IPS DF 6.9 (cell line): ENCODE measurements at regions not wholly inside any gene's neighbourhood (a gene's known extent, or its start where the extent isn't known, plus 50 kb on each side); places are given as distances from the start of the nearest gene placed in this dataset.

Source experiments
- DNase-seq: peaks from one replicate; pipeline ENCODE4 v3.0.0-alpha.2; 2013; ENCODE audit warnings: low read depth, low spot score
- H3K27ac ChIP-seq: one replicate; pipeline ENCODE4 v1.5.1; 2013; ENCODE audit warnings: low read length, control low read depth
- H3K27me3 ChIP-seq: 2 replicates; pipeline ENCODE4 v1.6.1; 2013; ENCODE audit warnings: mild to moderate bottlenecking, low read length; ENCODE audit not compliant: control insufficient read depth, insufficient read depth
- H3K36me3 ChIP-seq: 2 replicates; pipeline ENCODE4 v1.6.1; 2013; ENCODE audit warnings: low read length; ENCODE audit not compliant: control insufficient read depth, insufficient read depth
- H3K4me1 ChIP-seq: 2 replicates; pipeline ENCODE4 v1.6.1; 2013; ENCODE audit warnings: low read length; ENCODE audit not compliant: control insufficient read depth, insufficient read depth
- H3K4me3 ChIP-seq: 2 replicates; pipeline ENCODE4 v1.5.1; 2013; ENCODE audit warnings: mild to moderate bottlenecking, low read length
- H3K9me3 ChIP-seq: 2 replicates; pipeline ENCODE4 v1.6.1; 2013; ENCODE audit warnings: low read length, inconsistent platforms; ENCODE audit not compliant: control insufficient read depth, insufficient read depth
- WGBS: extraction: QIAGEN DNeasy Blood & Tissue Kit; methylation state at CpG from one replicate; pipeline ENCODE4 v1.1.7; 2013; ENCODE audit warnings: mixed read lengths, missing lambda C conversion rate; ENCODE audit not compliant: insufficient read length, insufficient coverage; 5-methylcytosine and 5-hydroxymethylcytosine counted together

- Histone ChIP-seq H3K27me3 (no peaks in the 10 kb centered on the region), H3K4me1 (no peaks in the 10 kb centered on the region), H3K27ac (no peak overlapping the region), H3K36me3 (no peaks in the 10 kb centered on the region), H3K9me3 (no peaks in the 10 kb centered on the region), H3K4me3 (no peak overlapping the region)
- no CpG with 5 or more reads among the region's 3 CpGs for WGBS
- DNase-seq: no peak
Observed at GRCh38 chr4:62927574-62927973, 1481.7 kb downstream of the TECRL start.

- no peak for DNase-seq
- Histone ChIP-seq H3K4me3 (no peak overlapping the region), H3K9me3 (no peaks in the 10 kb centered on the region), H3K27ac (no peak overlapping the region), H3K4me1 (no peaks in the 10 kb centered on the region), H3K27me3 (no peaks in the 10 kb centered on the region), H3K36me3 (no peaks in the 10 kb centered on the region)
- no CpG with 5 or more reads among the region's 4 CpGs for WGBS
Observed at GRCh38 chr4:62923783-62924182, 1485.5 kb downstream of the TECRL start.

- H3K27me3 ChIP-seq: no peaks in the 10 kb centered on the region
- no peak for DNase-seq
- no peak overlapping the region for H3K4me3 ChIP-seq
- no peak overlapping the region for H3K27ac ChIP-seq
- no peaks in the 10 kb centered on the region for H3K4me1 ChIP-seq
- no peaks in the 10 kb centered on the region for H3K9me3 ChIP-seq
- WGBS: no CpG with 5 or more reads among the region's 2 CpGs
- H3K36me3 ChIP-seq: no peaks in the 10 kb centered on the region
Observed at GRCh38 chr4:62917649-62918048, 1491.6 kb downstream of the TECRL start.

- H3K4me3 ChIP-seq: no peak overlapping the region
- no peak overlapping the region for H3K27ac ChIP-seq
- H3K4me1 ChIP-seq: no peaks in the 10 kb centered on the region
- no CpG with 5 or more reads among the region's 4 CpGs for WGBS
- H3K36me3 ChIP-seq: no peaks in the 10 kb centered on the region
- no peaks in the 10 kb centered on the region for H3K27me3 ChIP-seq
- no peaks in the 10 kb centered on the region for H3K9me3 ChIP-seq
- DNase-seq: no peak
Observed at GRCh38 chr4:62914758-62915157, 1494.5 kb downstream of the TECRL start.

GRCh38 chr4:62913065-62913464 is 1496.2 kb downstream of the TECRL start:
- H3K4me1 ChIP-seq: no peaks in the 10 kb centered on the region
- H3K36me3 ChIP-seq: no peaks in the 10 kb centered on the region
- no peak overlapping the region for H3K27ac ChIP-seq
- no peaks in the 10 kb centered on the region for H3K9me3 ChIP-seq
- no peak for DNase-seq
- H3K4me3 ChIP-seq: no peak overlapping the region
- no CpG with 5 or more reads among the region's 1 CpG for WGBS
- H3K27me3 ChIP-seq: no peaks in the 10 kb centered on the region

- Histone ChIP-seq H3K27ac (no peak overlapping the region), H3K36me3 (no peaks in the 10 kb centered on the region), H3K27me3 (no peaks in the 10 kb centered on the region), H3K9me3 (no peaks in the 10 kb centered on the region), H3K4me3 (no peak overlapping the region), H3K4me1 (no peaks in the 10 kb centered on the region)
- DNase-seq: no peak
- no CpG with 5 or more reads among the region's 1 CpG for WGBS
Observed at GRCh38 chr4:62912531-62912930, 1496.7 kb downstream of the TECRL start.

GRCh38 chr4:62909238-62909637 is 1500.0 kb downstream of the TECRL start:
- no CpG with 5 or more reads among the region's 3 CpGs for WGBS
- Histone ChIP-seq H3K36me3 (no peaks in the 10 kb centered on the region), H3K27ac (no peak overlapping the region), H3K4me3 (no peak overlapping the region), H3K9me3 (no peaks in the 10 kb centered on the region), H3K27me3 (no peaks in the 10 kb centered on the region), H3K4me1 (no peaks in the 10 kb centered on the region)
- DNase-seq: no peak

GRCh38 chr4:62901101-62901500 is 1508.1 kb downstream of the TECRL start:
- no peaks in the 10 kb centered on the region for H3K4me1 ChIP-seq
- H3K27me3 ChIP-seq: no peaks in the 10 kb centered on the region
- DNase-seq: no peak
- H3K9me3 ChIP-seq: no peaks in the 10 kb centered on the region
- no peaks in the 10 kb centered on the region for H3K36me3 ChIP-seq
- H3K27ac ChIP-seq: no peak overlapping the region
- WGBS: no CpG with 5 or more reads among the region's 2 CpGs
- no peak overlapping the region for H3K4me3 ChIP-seq

GRCh38 chr4:62899646-62900364 is 1509.4 kb downstream of the TECRL start:
- no peaks in the 10 kb centered on the region for H3K27me3 ChIP-seq
- H3K9me3 ChIP-seq: no peaks in the 10 kb centered on the region
- no peaks in the 10 kb centered on the region for H3K4me1 ChIP-seq
- no peak overlapping the region for H3K27ac ChIP-seq
- DNase-seq: no peak
- no peaks in the 10 kb centered on the region for H3K36me3 ChIP-seq
- no peak overlapping the region for H3K4me3 ChIP-seq

- H3K27ac ChIP-seq: no peak overlapping the region
- DNase-seq: no peak
- no peaks in the 10 kb centered on the region for H3K27me3 ChIP-seq
- no peaks in the 10 kb centered on the region for H3K36me3 ChIP-seq
- no peaks in the 10 kb centered on the region for H3K9me3 ChIP-seq
- WGBS: no CpG with 5 or more reads among the region's 5 CpGs
- no peak overlapping the region for H3K4me3 ChIP-seq
- H3K4me1 ChIP-seq: no peaks in the 10 kb centered on the region
Observed at GRCh38 chr4:62898115-62898514, 1511.1 kb downstream of the TECRL start.

- Histone ChIP-seq H3K27me3 (no peaks in the 10 kb centered on the region), H3K9me3 (no peaks in the 10 kb centered on the region), H3K27ac (no peak overlapping the region), H3K4me3 (no peak overlapping the region), H3K36me3 (no peaks in the 10 kb centered on the region), H3K4me1 (no peaks in the 10 kb centered on the region)
- WGBS: no CpG with 5 or more reads among the region's 3 CpGs
- no peak for DNase-seq
Observed at GRCh38 chr4:62896721-62897120, 1512.5 kb downstream of the TECRL start.
